WTC11 (cell line): ENCODE measurements at regions not wholly inside any gene's neighbourhood (a gene's known extent, or its start where the extent isn't known, plus 50 kb on each side); places are given as distances from the start of the nearest gene placed in this dataset.

Source experiments
- CREB1 ChIP-seq: sonication (generic); formaldehyde crosslinking; IDR thresholded peaks from 2 replicates; pipeline ENCODE4 v1.8.0; 2023; ENCODE audit warnings: mild to moderate bottlenecking, missing genetic modification reagents
- CTCF ChIP-seq: fragments of 200-600 bp; IDR thresholded peaks from 2 replicates; pipeline ENCODE4 v1.8.0; 2022; ENCODE audit warnings: antibody characterized with exemption

GRCh38 chr20:20896606-20897005 is 184.2 kb upstream of the RALGAPA2 start:
- TF ChIP-seq CREB1 (no peak), CTCF (no peak)
